ENCODE measurements at regions not wholly inside any gene's neighbourhood (a gene's known extent, or its start where the extent isn't known, plus 50 kb on each side); places are given as distances from the start of the nearest gene placed in this dataset.

DNA sequence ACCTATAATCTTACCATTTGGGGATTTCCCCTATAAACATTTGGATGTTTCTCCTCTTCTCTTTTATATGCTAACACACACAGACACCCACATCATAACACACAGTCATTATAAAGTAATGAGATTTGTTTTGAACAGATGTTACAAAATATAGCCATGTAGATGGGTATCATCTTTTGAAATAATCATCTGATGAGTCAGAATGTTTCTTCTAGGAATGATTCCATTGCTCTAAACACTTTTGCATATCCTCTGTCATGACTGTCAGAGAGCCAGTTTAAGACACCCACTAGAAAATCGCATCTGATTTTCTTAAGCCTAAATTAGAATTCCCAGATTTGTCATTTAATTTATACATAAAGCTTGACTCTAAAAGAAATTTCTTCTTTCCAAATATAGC, 442.6 kb downstream of the CMPK2 start:
- no peak for TF ChIP-seq CTCF (conservative IDR thresholded peaks at IDR 0.05)
- no peak for TF ChIP-seq EZH2 (IDR thresholded peaks at IDR 0.05; ENCODE audit: low read depth)

All from PC-9 (cell line).